ENCODE measurements at regions not wholly inside any gene's neighbourhood (a gene's known extent, or its start where the extent isn't known, plus 50 kb on each side); places are given as distances from the start of the nearest gene placed in this dataset.

DNA sequence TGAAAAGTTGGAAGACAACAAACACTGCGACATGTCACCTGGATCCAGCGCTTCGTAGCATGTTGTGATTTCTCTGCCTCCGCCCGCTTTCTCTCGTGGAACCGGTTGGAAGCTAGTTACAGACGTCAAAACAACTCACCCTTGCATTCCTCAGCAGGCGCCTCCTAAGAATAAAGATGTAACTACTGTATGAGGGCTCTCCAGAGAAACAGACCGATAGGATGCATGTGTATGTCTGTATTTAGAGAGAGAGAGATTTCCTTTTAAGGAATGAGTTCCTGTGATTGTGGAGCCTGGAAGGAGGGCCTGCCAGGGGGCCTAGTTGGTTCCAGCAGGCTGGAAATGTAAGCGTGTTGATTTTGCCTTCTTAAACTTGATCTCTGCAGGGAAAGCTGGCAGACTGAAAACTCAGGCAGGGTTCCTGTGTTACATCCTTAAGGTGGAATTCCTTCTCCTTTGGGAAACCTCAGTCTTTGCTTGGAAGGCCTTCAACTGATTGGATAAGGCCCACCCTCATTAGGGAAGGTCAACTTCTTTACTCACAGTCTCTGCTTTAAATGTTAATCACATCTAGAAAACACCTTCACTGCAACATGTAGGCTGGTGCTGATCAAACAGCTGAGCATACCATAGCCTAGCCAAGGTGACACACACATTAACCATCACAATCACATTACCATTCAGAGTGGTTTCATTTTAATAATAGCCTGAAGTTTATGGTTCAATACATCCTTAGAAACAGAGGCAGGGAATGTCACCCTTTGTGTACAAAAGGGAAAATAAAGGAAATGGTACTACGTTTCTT is 163.8 kb downstream of the SYK start:
- in situ Hi-C loops (cut with MboI; ENCODE audit: low sequenced_read_pairs in 4 of 4) = no loop called here
- H3K27ac ChIP-seq = no peak overlapping the region
- no peaks in the 10 kb centered on the region for H3K4me1 ChIP-seq
- no peak overlapping the region for H3K4me3 ChIP-seq
- ATAC-seq (no peak), DNase-seq (no peak)
- H3K9me3 ChIP-seq = no peaks in the 10 kb centered on the region
- intact Hi-C loops (cut with DNase I; ENCODE audit: low total_unique reads) = no loop called here
- peaks cover 0 to 6% (median 0%) of the 10 kb centered on the region in 3 donors for H3K27me3 ChIP-seq
- TF ChIP-seq, protein P1, sequence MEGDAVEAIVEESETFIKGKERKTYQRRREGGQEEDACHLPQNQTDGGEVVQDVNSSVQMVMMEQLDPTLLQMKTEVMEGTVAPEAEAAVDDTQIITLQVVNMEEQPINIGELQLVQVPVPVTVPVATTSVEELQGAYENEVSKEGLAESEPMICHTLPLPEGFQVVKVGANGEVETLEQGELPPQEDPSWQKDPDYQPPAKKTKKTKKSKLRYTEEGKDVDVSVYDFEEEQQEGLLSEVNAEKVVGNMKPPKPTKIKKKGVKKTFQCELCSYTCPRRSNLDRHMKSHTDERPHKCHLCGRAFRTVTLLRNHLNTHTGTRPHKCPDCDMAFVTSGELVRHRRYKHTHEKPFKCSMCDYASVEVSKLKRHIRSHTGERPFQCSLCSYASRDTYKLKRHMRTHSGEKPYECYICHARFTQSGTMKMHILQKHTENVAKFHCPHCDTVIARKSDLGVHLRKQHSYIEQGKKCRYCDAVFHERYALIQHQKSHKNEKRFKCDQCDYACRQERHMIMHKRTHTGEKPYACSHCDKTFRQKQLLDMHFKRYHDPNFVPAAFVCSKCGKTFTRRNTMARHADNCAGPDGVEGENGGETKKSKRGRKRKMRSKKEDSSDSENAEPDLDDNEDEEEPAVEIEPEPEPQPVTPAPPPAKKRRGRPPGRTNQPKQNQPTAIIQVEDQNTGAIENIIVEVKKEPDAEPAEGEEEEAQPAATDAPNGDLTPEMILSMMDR (IDR thresholded peaks at IDR 0.05 in 4 of 5, conservative IDR thresholded peaks at IDR 0.05 in 1 of 5) = no peak
- no peak for TF ChIP-seq POLR2A (IDR thresholded peaks at IDR 0.05)
- H3K36me3 ChIP-seq = no peaks in the 10 kb centered on the region

DNA sequence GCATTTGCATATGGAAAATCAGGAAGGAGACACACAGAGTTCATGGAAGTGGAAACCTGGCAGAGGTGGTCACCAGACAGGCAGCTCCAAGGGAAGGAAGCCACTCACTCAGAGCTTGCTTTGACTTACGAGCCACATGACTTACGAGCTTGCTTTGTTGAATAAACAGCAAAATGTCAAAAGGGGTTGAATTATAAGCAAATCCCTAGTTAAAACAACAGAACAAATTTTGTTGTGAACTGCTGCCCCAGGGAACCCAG is 164.3 kb downstream of the SYK start:
- no peak for DNase-seq
- Histone ChIP-seq H3K27ac (no peak overlapping the region), H3K4me3 (no peak overlapping the region), H3K4me1 (no peaks in the 10 kb centered on the region), H3K27me3 (peaks cover 0 to 6% (median 0%) of the 10 kb centered on the region in 3 donors), H3K9me3 (no peaks in the 10 kb centered on the region), H3K36me3 (no peaks in the 10 kb centered on the region)
- TF ChIP-seq, protein P1 (IDR thresholded peaks at IDR 0.05 in 4 of 5, conservative IDR thresholded peaks at IDR 0.05 in 1 of 5) = no peak
- no peak for TF ChIP-seq POLR2A (IDR thresholded peaks at IDR 0.05)
- no peak for ATAC-seq
- in situ Hi-C loops (cut with MboI; ENCODE audit: low sequenced_read_pairs in 4 of 4) (no loop called here), intact Hi-C loops (cut with DNase I; ENCODE audit: low total_unique reads) (no loop called here)

DNA sequence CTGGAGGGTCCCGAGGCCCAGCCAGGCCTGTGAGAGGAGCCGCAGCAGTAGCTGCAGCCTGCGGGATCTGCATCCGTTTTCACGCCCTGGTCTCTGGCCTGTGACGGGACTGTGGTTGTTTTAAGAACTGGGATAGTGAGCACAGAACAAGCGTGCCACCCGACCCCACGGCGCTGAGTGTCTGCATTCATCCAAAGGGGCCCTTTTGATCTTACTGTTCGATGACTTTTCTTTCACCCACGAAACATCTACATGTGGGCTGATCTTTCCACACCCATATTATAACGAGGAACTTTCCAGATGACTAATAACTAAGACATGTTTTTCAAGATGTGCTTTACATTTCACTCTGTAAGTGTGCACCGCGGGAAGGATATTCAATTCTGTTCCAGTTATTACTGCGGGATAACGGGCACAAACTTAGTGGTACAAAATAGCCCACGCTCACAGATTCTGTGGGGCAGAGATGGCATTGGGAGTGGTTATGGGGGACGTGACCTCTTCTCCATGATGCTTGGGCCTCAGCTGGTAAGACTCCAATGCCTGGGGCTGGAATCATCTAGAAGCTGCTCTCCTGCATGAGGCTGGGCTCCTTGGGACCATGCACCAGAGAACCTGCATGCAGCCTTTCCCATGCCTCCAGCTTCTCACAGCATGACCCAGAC is 165.0 kb downstream of the SYK start:
- no peak overlapping the region for H3K27ac ChIP-seq
- TF ChIP-seq, protein P1 (IDR thresholded peaks at IDR 0.05 in 4 of 5, conservative IDR thresholded peaks at IDR 0.05 in 1 of 5) = no peak
- TF ChIP-seq POLR2A (IDR thresholded peaks at IDR 0.05) = no peak
- in situ Hi-C loops (cut with MboI; ENCODE audit: low sequenced_read_pairs in 4 of 4) = no loop called here

DNA sequence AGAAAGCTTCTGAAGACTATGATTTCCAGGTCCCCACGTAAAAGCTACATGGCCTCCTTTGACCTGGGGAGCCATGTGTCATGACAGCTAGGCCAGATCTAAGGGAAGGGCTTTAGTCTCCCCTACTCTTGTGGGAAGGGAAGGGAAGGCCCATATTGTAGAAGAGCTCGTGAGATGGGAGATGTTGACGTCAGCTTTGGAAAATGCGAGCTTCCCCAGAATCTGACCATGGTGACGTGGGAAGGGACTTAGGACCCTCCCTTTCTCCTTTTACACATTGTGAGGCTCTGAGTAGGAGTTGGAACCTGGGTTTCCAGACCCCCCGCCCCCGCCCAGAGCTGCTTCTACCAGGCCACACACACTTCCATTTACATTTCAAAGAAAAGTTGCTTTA is 165.5 kb downstream of the SYK start:
- Histone ChIP-seq H3K4me1 (no peaks in the 10 kb centered on the region), H3K36me3 (no peaks in the 10 kb centered on the region), H3K27ac (no peak overlapping the region), H3K4me3 (no peak overlapping the region), H3K9me3 (no peaks in the 10 kb centered on the region), H3K27me3 (peaks cover 0 to 6% (median 0%) of the 10 kb centered on the region in 3 donors)
- in situ Hi-C loops (cut with MboI; ENCODE audit: low sequenced_read_pairs in 4 of 4) (no loop called here), intact Hi-C loops (cut with DNase I; ENCODE audit: low total_unique reads) (no loop called here)
- DNase-seq (no peak), ATAC-seq (no peak)
- no peak for TF ChIP-seq POLR2A (IDR thresholded peaks at IDR 0.05)
- TF ChIP-seq, protein P1 (IDR thresholded peaks at IDR 0.05 in 4 of 5, conservative IDR thresholded peaks at IDR 0.05 in 1 of 5) = no peak

More for the DNA sequence above, 165.0 kb downstream of the SYK start:
- H3K4me1 ChIP-seq = no peaks in the 10 kb centered on the region
- intact Hi-C loops (cut with DNase I; ENCODE audit: low total_unique reads) = no loop called here
- H3K27me3 ChIP-seq = peaks cover 0 to 6% (median 0%) of the 10 kb centered on the region in 3 donors
- no peaks in the 10 kb centered on the region for H3K9me3 ChIP-seq
- ATAC-seq (no peak), DNase-seq (no peak)
- no peaks in the 10 kb centered on the region for H3K36me3 ChIP-seq
- no peak overlapping the region for H3K4me3 ChIP-seq
